ENCODE measurements at regions not wholly inside any gene's neighbourhood (a gene's known extent, or its start where the extent isn't known, plus 50 kb on each side); places are given as distances from the start of the nearest gene placed in this dataset.

DNA sequence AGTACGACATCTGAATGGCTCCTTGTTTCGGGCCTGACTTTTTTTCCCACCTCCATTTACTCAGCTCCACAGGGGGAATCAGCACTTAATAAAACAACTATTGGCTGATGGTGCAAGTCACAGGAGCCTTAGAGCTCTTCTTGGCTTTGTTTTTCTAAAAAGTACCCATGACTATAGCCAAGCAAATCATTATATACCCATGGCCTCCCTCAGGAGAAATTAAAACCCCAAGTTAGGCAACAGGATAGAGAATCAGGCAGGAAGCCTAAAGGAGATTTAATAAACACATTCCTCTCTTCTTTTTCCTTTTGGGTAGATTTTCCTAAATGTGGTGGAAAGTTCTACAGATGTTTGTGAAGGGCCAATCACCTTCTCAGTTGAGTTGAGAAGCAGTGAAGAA lies 91.9 kb upstream of the RBPJ start:
- TF ChIP-seq, protein P1, sequence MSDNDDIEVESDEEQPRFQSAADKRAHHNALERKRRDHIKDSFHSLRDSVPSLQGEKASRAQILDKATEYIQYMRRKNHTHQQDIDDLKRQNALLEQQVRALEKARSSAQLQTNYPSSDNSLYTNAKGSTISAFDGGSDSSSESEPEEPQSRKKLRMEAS (IDR thresholded peaks at IDR 0.05) = no peak
- TF ChIP-seq YY1 (IDR thresholded peaks at IDR 0.05) = no peak
- TF ChIP-seq, protein P2, sequence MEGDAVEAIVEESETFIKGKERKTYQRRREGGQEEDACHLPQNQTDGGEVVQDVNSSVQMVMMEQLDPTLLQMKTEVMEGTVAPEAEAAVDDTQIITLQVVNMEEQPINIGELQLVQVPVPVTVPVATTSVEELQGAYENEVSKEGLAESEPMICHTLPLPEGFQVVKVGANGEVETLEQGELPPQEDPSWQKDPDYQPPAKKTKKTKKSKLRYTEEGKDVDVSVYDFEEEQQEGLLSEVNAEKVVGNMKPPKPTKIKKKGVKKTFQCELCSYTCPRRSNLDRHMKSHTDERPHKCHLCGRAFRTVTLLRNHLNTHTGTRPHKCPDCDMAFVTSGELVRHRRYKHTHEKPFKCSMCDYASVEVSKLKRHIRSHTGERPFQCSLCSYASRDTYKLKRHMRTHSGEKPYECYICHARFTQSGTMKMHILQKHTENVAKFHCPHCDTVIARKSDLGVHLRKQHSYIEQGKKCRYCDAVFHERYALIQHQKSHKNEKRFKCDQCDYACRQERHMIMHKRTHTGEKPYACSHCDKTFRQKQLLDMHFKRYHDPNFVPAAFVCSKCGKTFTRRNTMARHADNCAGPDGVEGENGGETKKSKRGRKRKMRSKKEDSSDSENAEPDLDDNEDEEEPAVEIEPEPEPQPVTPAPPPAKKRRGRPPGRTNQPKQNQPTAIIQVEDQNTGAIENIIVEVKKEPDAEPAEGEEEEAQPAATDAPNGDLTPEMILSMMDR (IDR thresholded peaks at IDR 0.05; ENCODE audit: low read depth, low read length, missing input control) = no peak
- TF ChIP-seq ATF3 (IDR thresholded peaks at IDR 0.05) = no peak
- TF ChIP-seq HNF4A (conservative IDR thresholded peaks at IDR 0.05) = no peak
- no peak for TF ChIP-seq JUND (IDR thresholded peaks at IDR 0.05)
- TF ChIP-seq GABPA (IDR thresholded peaks at IDR 0.05 in 1 of 2, conservative IDR thresholded peaks at IDR 0.05 in 1 of 2) = no peak
- TF ChIP-seq, protein P3, sequence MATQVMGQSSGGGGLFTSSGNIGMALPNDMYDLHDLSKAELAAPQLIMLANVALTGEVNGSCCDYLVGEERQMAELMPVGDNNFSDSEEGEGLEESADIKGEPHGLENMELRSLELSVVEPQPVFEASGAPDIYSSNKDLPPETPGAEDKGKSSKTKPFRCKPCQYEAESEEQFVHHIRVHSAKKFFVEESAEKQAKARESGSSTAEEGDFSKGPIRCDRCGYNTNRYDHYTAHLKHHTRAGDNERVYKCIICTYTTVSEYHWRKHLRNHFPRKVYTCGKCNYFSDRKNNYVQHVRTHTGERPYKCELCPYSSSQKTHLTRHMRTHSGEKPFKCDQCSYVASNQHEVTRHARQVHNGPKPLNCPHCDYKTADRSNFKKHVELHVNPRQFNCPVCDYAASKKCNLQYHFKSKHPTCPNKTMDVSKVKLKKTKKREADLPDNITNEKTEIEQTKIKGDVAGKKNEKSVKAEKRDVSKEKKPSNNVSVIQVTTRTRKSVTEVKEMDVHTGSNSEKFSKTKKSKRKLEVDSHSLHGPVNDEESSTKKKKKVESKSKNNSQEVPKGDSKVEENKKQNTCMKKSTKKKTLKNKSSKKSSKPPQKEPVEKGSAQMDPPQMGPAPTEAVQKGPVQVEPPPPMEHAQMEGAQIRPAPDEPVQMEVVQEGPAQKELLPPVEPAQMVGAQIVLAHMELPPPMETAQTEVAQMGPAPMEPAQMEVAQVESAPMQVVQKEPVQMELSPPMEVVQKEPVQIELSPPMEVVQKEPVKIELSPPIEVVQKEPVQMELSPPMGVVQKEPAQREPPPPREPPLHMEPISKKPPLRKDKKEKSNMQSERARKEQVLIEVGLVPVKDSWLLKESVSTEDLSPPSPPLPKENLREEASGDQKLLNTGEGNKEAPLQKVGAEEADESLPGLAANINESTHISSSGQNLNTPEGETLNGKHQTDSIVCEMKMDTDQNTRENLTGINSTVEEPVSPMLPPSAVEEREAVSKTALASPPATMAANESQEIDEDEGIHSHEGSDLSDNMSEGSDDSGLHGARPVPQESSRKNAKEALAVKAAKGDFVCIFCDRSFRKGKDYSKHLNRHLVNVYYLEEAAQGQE (IDR thresholded peaks at IDR 0.05) = no peak
- no peak for TF ChIP-seq RAD21 (IDR thresholded peaks at IDR 0.05)
- no peak for TF ChIP-seq TAF1 (conservative IDR thresholded peaks at IDR 0.05)
- TF ChIP-seq SP1 (IDR thresholded peaks at IDR 0.05) = no peak
- no peak for TF ChIP-seq RXRA (IDR thresholded peaks at IDR 0.05)

Data from liver (tissue), 3 donors.